Pancreas (tissue), 10 donors: ENCODE measurements at regions not wholly inside any gene's neighbourhood (a gene's known extent, or its start where the extent isn't known, plus 50 kb on each side); places are given as distances from the start of the nearest gene placed in this dataset.
A peak's percentile ranks its signal among the peaks of the same experiment; 100 is the strongest.

Experiments
- ATAC-seq, 4 donors: fragments of 200-7000 bp; cut with Tn5 transposase; one replicate each; pipeline versions ENCODE4 v1.8.0 to v1.9.1; 2020; ENCODE audit warnings: mild to moderate bottlenecking in 4 of 4, moderate library complexity in 4 of 4
- DNase-seq, 6 donors: peaks; one replicate each; pipeline ENCODE4 v3.0.0-alpha.2; 2020
- FAIRE-seq: peaks from 2 replicates; lab custom pipeline; 2012; peaks lifted over from hg19 to GRCh38; lab: Jason Lieb, UNC
- H3K27ac ChIP-seq, 4 donors: fragments of 200-600 bp; sonication (generic); 1 replicate in 3 of 4; 2 replicates in 1 of 4; pipeline versions ENCODE4 v1.5.0 to v1.8.0; 2020
- H3K27me3 ChIP-seq, 4 donors: fragments of 200-600 bp; one replicate each; pipeline ENCODE4 v1.8.0; 2021
- H3K36me3 ChIP-seq, 3 donors: fragments of 200-600 bp; sonication (generic) in 1 of 3; one replicate each; pipeline versions ENCODE4 v1.5.0 to v1.8.0; 2020 to 2021
- H3K4me1 ChIP-seq, 3 donors: fragments of 200-600 bp; one replicate each; pipeline ENCODE4 v1.8.0; 2021
- H3K4me3 ChIP-seq, 4 donors: fragments of 200-600 bp; sonication (generic) in 2 of 4; one replicate each; pipeline versions ENCODE4 v1.5.0 to v1.8.0; 2020 to 2021
- H3K9me3 ChIP-seq, 4 donors: fragments of 200-600 bp; one replicate each; pipeline ENCODE4 v1.8.0; 2021
- CTCF ChIP-seq, 4 donors: fragments of 200-600 bp; sonication (generic) in 3 of 4; IDR thresholded peaks; one replicate each; pipeline versions ENCODE4 v1.5.0 to v1.8.0; 2021; ENCODE audit warnings: antibody characterized with exemption in 4 of 4
- WGBS, 2 donors: extraction: QIAGEN DNeasy Blood & Tissue Kit; methylation state at CpG; one replicate each; pipeline ENCODE4 v1.1.7; 2013; 5-methylcytosine and 5-hydroxymethylcytosine counted together
- intact Hi-C, 3 donors: fragments of 100-400 bp; cut with DNase I; formaldehyde crosslinking; loops; one replicate each; pipeline versions ENCODE4 v1.11.1 to v1.14.2; 2022
- donor health status: healthy with polysubstance abuse.
- donor health status: DM: no; HTN: no; CAD: no; lungs with moderate emphysema.
- donor health status: DM: no; HTN: no; CAD: no.
- donor health status: control.
- donor health status: control.
- donor health status: Bipolar disorder and iron deficiency.
- donor health status: DM: yes; HTN: yes; CAD: no.
- donor health status: DM: no; HTN: no; CAD: no.
- donor health status: DM: no; HTN: no; CAD: no.
- donor health status: DM: yes; HTN: yes; CAD: no.

- no peak for TF ChIP-seq CTCF (IDR thresholded peaks at IDR 0.05)
- no peaks in the 10 kb centered on the region for H3K4me1 ChIP-seq
- H3K27me3 ChIP-seq: no peaks in the 10 kb centered on the region
- intact Hi-C loops: no loop called here
- DNase-seq (peak in 1 of 6 donors; percentile 9), ATAC-seq (no peak), FAIRE-seq (no peak)
- H3K27ac ChIP-seq: no peak overlapping the region
- no peaks in the 10 kb centered on the region for H3K9me3 ChIP-seq
- WGBS, 2 donors: 41 to 52% methylated on average over 6 of the region's 6 CpGs
- H3K36me3 ChIP-seq: no peaks in the 10 kb centered on the region
- H3K4me3 ChIP-seq: no peak overlapping the region
These were observed 162.7 kb downstream of the ANKRD60 start for GRCh38 chr20:58065508-58066361.

GRCh38 chr20:58064411-58065010, 163.9 kb downstream of the ANKRD60 start:
- no peaks in the 10 kb centered on the region for H3K36me3 ChIP-seq
- H3K27me3 ChIP-seq: no peaks in the 10 kb centered on the region
- WGBS, 2 donors: 67 to 76% methylated on average over 5 of the region's 5 CpGs
- intact Hi-C loops: no loop called here
- no peaks in the 10 kb centered on the region for H3K9me3 ChIP-seq
- TF ChIP-seq CTCF (IDR thresholded peaks at IDR 0.05): no peak
- no peak overlapping the region for H3K27ac ChIP-seq
- no peaks in the 10 kb centered on the region for H3K4me1 ChIP-seq
- H3K4me3 ChIP-seq: no peak overlapping the region
- FAIRE-seq (no peak), ATAC-seq (no peak), DNase-seq (peak in 1 of 6 donors; percentile 0)

- FAIRE-seq (no peak), DNase-seq (no peak), ATAC-seq (no peak)
- H3K4me3 ChIP-seq: no peak overlapping the region
- intact Hi-C loops: no loop called here
- H3K36me3 ChIP-seq: no peaks in the 10 kb centered on the region
- H3K27ac ChIP-seq: no peak overlapping the region
- no peaks in the 10 kb centered on the region for H3K4me1 ChIP-seq
- 62 to 74% methylated on average over 1 of the region's 1 CpG for WGBS, 2 donors
- TF ChIP-seq CTCF (IDR thresholded peaks at IDR 0.05): no peak
- H3K27me3 ChIP-seq: no peaks in the 10 kb centered on the region
- no peaks in the 10 kb centered on the region for H3K9me3 ChIP-seq
These were observed 169.3 kb downstream of the ANKRD60 start for GRCh38 chr20:58059260-58059544.

GRCh38 chr20:58058421-58059259, 169.8 kb downstream of the ANKRD60 start:
- H3K36me3 ChIP-seq: no peaks in the 10 kb centered on the region
- H3K4me1 ChIP-seq: no peaks in the 10 kb centered on the region
- TF ChIP-seq CTCF (IDR thresholded peaks at IDR 0.05): no peak
- H3K9me3 ChIP-seq: no peaks in the 10 kb centered on the region
- no peaks in the 10 kb centered on the region for H3K27me3 ChIP-seq
- 51 to 71% methylated on average over 8 of the region's 8 CpGs for WGBS, 2 donors
- ATAC-seq (no peak), DNase-seq (peak in 1 of 6 donors; percentile 17), FAIRE-seq (no peak)
- intact Hi-C loops: no loop called here
- no peak overlapping the region for H3K4me3 ChIP-seq
- H3K27ac ChIP-seq: no peak overlapping the region
